ENCODE measurements at regions not wholly inside any gene's neighbourhood (a gene's known extent, or its start where the extent isn't known, plus 50 kb on each side); places are given as distances from the start of the nearest gene placed in this dataset.

GRCh38 chr16:51407921-51408320 is 256.9 kb upstream of the SALL1 start:
- H3K27ac ChIP-seq (ENCODE audit: low read length), result no peak overlapping the region
- intact Hi-C loops (cut with micrococcal nuclease), result no loop called here
- no peaks in the 10 kb centered on the region for H3K4me1 ChIP-seq (ENCODE audit: control insufficient read depth, insufficient read depth, low read length)
- no peaks in the 10 kb centered on the region for H3K27me3 ChIP-seq (ENCODE audit: control insufficient read depth, insufficient read depth, low read length)
- no peaks in the 10 kb centered on the region for H3K27me3 Mint-ChIP-seq (ENCODE audit: low read depth in 2 of 2)
- WGBS (ENCODE audit: insufficient coverage), result 100% methylated on average over 1 of the region's 1 CpG
- H3K9me3 ChIP-seq (ENCODE audit: control insufficient read depth, insufficient read depth, low read length), result no peaks in the 10 kb centered on the region
- DNase-seq (no peak), ATAC-seq (no peak)
- H3K27ac Mint-ChIP-seq, result no peak overlapping the region
- H3K4me3 Mint-ChIP-seq, result no peak overlapping the region
- H3K4me3 ChIP-seq (ENCODE audit: low read length), result no peak overlapping the region
- no peaks in the 10 kb centered on the region for H3K36me3 Mint-ChIP-seq
- no peaks in the 10 kb centered on the region for H3K36me3 ChIP-seq (ENCODE audit: control insufficient read depth, insufficient read depth, low read length)
- no peaks in the 10 kb centered on the region for H3K4me1 Mint-ChIP-seq
- peaks cover 2 to 11% of the 10 kb centered on the region in 2 donors for H3K9me3 Mint-ChIP-seq
- TF ChIP-seq CTCF (IDR thresholded peaks at IDR 0.05), result no peak

- no peaks in the 10 kb centered on the region for H3K27me3 Mint-ChIP-seq (ENCODE audit: low read depth in 2 of 2)
- no peaks in the 10 kb centered on the region for H3K4me1 ChIP-seq (ENCODE audit: control insufficient read depth, insufficient read depth, low read length)
- no peak for TF ChIP-seq CTCF (IDR thresholded peaks at IDR 0.05)
- DNase-seq (no peak), ATAC-seq (no peak)
- H3K4me3 Mint-ChIP-seq, result no peak overlapping the region
- no peak overlapping the region for H3K4me3 ChIP-seq (ENCODE audit: low read length)
- 87% methylated on average over 4 of the region's 4 CpGs for WGBS (ENCODE audit: insufficient coverage)
- no peaks in the 10 kb centered on the region for H3K27me3 ChIP-seq (ENCODE audit: control insufficient read depth, insufficient read depth, low read length)
- no peaks in the 10 kb centered on the region for H3K36me3 Mint-ChIP-seq
- H3K4me1 Mint-ChIP-seq, result no peaks in the 10 kb centered on the region
- no peaks in the 10 kb centered on the region for H3K36me3 ChIP-seq (ENCODE audit: control insufficient read depth, insufficient read depth, low read length)
- peaks cover 2 to 11% of the 10 kb centered on the region in 2 donors for H3K9me3 Mint-ChIP-seq
- intact Hi-C loops (cut with micrococcal nuclease), result no loop called here
- H3K27ac Mint-ChIP-seq, result no peak overlapping the region
- no peaks in the 10 kb centered on the region for H3K9me3 ChIP-seq (ENCODE audit: control insufficient read depth, insufficient read depth, low read length)
- H3K27ac ChIP-seq (ENCODE audit: low read length), result no peak overlapping the region
Measured at GRCh38 chr16:51407199-51407598, 256.1 kb upstream of the SALL1 start.

GRCh38 chr16:51405361-51405760 is 254.3 kb upstream of the SALL1 start:
- H3K27me3 ChIP-seq (ENCODE audit: control insufficient read depth, insufficient read depth, low read length), result no peaks in the 10 kb centered on the region
- Mint-ChIP-seq H3K4me3 (no peak overlapping the region), H3K4me1 (no peaks in the 10 kb centered on the region), H3K27ac (no peak overlapping the region), H3K36me3 (no peaks in the 10 kb centered on the region), H3K9me3 (peaks cover 4 to 11% of the 10 kb centered on the region in 2 donors), H3K27me3 (ENCODE audit: low read depth in 2 of 2) (no peaks in the 10 kb centered on the region)
- 100% methylated on average over 1 of the region's 2 CpGs for WGBS (ENCODE audit: insufficient coverage)
- no peak overlapping the region for H3K4me3 ChIP-seq (ENCODE audit: low read length)
- no peaks in the 10 kb centered on the region for H3K9me3 ChIP-seq (ENCODE audit: control insufficient read depth, insufficient read depth, low read length)
- ATAC-seq (no peak), DNase-seq (no peak)
- TF ChIP-seq CTCF (IDR thresholded peaks at IDR 0.05), result no peak
- H3K4me1 ChIP-seq (ENCODE audit: control insufficient read depth, insufficient read depth, low read length), result no peaks in the 10 kb centered on the region
- no peak overlapping the region for H3K27ac ChIP-seq (ENCODE audit: low read length)
- intact Hi-C loops (cut with micrococcal nuclease), result no loop called here
- no peaks in the 10 kb centered on the region for H3K36me3 ChIP-seq (ENCODE audit: control insufficient read depth, insufficient read depth, low read length)

GRCh38 chr16:51404386-51404785 is 253.3 kb upstream of the SALL1 start:
- intact Hi-C loops (cut with micrococcal nuclease), result no loop called here
- H3K27me3 Mint-ChIP-seq (ENCODE audit: low read depth in 2 of 2), result no peaks in the 10 kb centered on the region
- no peak overlapping the region for H3K4me3 Mint-ChIP-seq

More at GRCh38 chr16:51404386-51404785, 253.3 kb upstream of the SALL1 start:
- Mint-ChIP-seq H3K4me1 (no peaks in the 10 kb centered on the region), H3K27ac (no peak overlapping the region), H3K36me3 (no peaks in the 10 kb centered on the region), H3K9me3 (peaks cover 4 to 11% of the 10 kb centered on the region in 2 donors)
- Histone ChIP-seq H3K27me3 (ENCODE audit: control insufficient read depth, insufficient read depth, low read length) (no peaks in the 10 kb centered on the region), H3K4me1 (ENCODE audit: control insufficient read depth, insufficient read depth, low read length) (no peaks in the 10 kb centered on the region), H3K9me3 (ENCODE audit: control insufficient read depth, insufficient read depth, low read length) (no peaks in the 10 kb centered on the region), H3K4me3 (ENCODE audit: low read length) (no peak overlapping the region), H3K36me3 (ENCODE audit: control insufficient read depth, insufficient read depth, low read length) (no peaks in the 10 kb centered on the region), H3K27ac (ENCODE audit: low read length) (no peak overlapping the region)
- 53% methylated on average over 1 of the region's 1 CpG for WGBS (ENCODE audit: insufficient coverage)
- no peak for TF ChIP-seq CTCF (IDR thresholded peaks at IDR 0.05)
- no peak for ATAC-seq
- DNase-seq, result no peak
